Glomerular endothelial cell (primary cell): ENCODE measurements at regions not wholly inside any gene's neighbourhood (a gene's known extent, or its start where the extent isn't known, plus 50 kb on each side); places are given as distances from the start of the nearest gene placed in this dataset.
"Not testable (repeated sequence)": the region's sequence is repeated elsewhere in the genome, so short reads cannot be mapped to it uniquely, and the experiment has no call there.

ENCODE experiments used
- DNase-seq: peaks from one replicate; pipeline ENCODE4 v3.0.0-alpha.2; 2011; ENCODE audit warnings: low read depth, low spot score; ENCODE audit errors: extremely low read depth

- no peak for DNase-seq
Measured at GRCh38 chr2:234375176-234375880, 121.6 kb downstream of the ARL4C start.

GRCh38 chr2:234374736-234375135 is 122.1 kb downstream of the ARL4C start:
- no peak for DNase-seq

- DNase-seq, result no peak
Measured at GRCh38 chr2:234374150-234374508, 122.8 kb downstream of the ARL4C start.

- no peak for DNase-seq
Measured at GRCh38 chr2:234373481-234374149, 123.3 kb downstream of the ARL4C start.

- DNase-seq, result no peak
Measured at GRCh38 chr2:234373060-234373459, 123.8 kb downstream of the ARL4C start.

GRCh38 chr2:234372506-234372905 is 124.4 kb downstream of the ARL4C start:
- DNase-seq, result no peak

GRCh38 chr2:234368861-234369261 is 128.0 kb downstream of the ARL4C start:
- DNase-seq, result no peak

GRCh38 chr2:234366891-234367290 is 130.0 kb downstream of the ARL4C start:
- no peak for DNase-seq

- DNase-seq, result no peak
Measured at GRCh38 chr2:234364661-234365060, 132.2 kb downstream of the ARL4C start.

GRCh38 chr2:234363647-234364294 is 133.1 kb downstream of the ARL4C start:
- DNase-seq, result no peak

GRCh38 chr2:234363011-234363487 is 133.8 kb downstream of the ARL4C start:
- DNase-seq, result no peak

- not testable (repeated sequence) for DNase-seq
Measured at GRCh38 chr2:234360313-234360975, 136.4 kb downstream of the ARL4C start.

- no peak for DNase-seq
Measured at GRCh38 chr2:234357666-234358065, 139.2 kb downstream of the ARL4C start.

- DNase-seq, result no peak
Measured at GRCh38 chr2:234355808-234356365, 141.0 kb downstream of the ARL4C start.

- DNase-seq, result no peak
Measured at GRCh38 chr2:234355021-234355720, 141.7 kb downstream of the ARL4C start.

- DNase-seq, result no peak
Measured at GRCh38 chr2:234352270-234352669, 144.6 kb downstream of the ARL4C start.

GRCh38 chr2:234351866-234352265 is 145.0 kb downstream of the ARL4C start:
- DNase-seq, result not testable (repeated sequence)

- DNase-seq, result no peak
Measured at GRCh38 chr2:234348081-234348480, 148.8 kb downstream of the ARL4C start.

GRCh38 chr2:234345921-234346320 is 151.0 kb downstream of the ARL4C start:
- no peak for DNase-seq

GRCh38 chr2:234344012-234344411 is 152.9 kb downstream of the ARL4C start:
- DNase-seq, result no peak
